GM18519 (cell line): ENCODE measurements at regions not wholly inside any gene's neighbourhood (a gene's known extent, or its start where the extent isn't known, plus 50 kb on each side); places are given as distances from the start of the nearest gene placed in this dataset.
"Not testable (repeated sequence)": the region's sequence is repeated elsewhere in the genome, so short reads cannot be mapped to it uniquely, and the experiment has no call there.

Source experiments
- ATAC-seq: cut with Tn5 transposase; IDR thresholded peaks from one replicate; pipeline ENCODE4 v1.9.1; 2021; ENCODE audit warnings: mild to moderate bottlenecking, moderate library complexity; ENCODE audit not compliant: unreplicated experiment, low FRiP score

DNA sequence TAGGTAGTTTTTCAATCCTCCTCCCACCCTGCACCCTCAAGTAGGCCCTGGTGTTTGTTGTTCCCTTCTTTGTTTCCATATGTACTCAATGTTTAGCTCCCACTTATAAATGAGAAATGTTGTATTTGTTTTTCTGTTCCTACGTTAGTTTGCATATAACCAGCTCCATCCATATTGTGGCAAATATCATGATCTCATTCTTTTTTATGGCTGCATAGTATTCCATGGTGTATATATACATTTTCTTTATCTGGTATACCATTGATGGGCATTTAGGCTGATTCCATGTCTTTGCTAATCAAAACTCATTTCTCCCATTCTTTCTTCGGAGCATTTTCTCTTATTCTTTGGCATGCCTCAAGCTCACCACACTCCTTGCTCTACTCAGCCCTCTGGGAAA lies 789.6 kb upstream of the KCND2 start:
- no peak for ATAC-seq

DNA sequence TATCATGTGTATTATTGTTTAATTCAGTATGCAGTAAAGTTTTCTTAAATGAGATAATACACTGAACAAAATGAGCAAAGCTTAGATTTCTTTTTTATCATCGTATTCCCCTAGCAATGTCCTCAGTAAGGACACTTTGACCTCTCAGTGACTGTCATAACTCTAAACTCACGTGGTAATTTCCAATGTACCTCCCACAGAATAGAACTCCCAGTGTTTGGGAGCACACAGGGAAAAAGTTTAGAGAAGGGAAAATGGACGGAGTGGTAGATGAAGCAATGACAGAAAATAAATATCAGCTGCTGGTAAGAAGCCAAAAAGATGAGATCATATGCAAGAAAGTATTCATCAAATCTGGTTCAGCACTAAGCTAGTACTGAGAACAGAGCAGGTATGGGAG lies 758.6 kb upstream of the KCND2 start:
- no peak for ATAC-seq

DNA sequence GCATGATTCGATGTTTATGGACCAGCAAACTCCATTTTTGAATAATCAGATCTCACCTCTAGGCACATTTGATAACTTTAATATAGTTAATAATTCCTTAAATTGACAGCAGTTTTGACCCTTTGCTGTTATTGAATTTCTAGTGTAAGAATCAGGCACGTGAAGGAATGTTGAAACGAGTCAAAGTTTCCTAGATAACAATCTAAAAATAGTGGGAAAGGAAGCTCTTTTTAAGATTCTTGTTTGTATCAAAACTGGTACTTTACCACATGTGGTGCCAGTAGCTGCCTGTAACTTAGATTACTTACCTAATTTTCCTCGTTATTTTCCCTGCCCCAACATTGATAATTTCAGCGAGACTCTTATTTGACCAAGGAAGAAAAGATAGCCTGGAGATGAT lies 757.8 kb upstream of the KCND2 start:
- ATAC-seq, result no peak

DNA sequence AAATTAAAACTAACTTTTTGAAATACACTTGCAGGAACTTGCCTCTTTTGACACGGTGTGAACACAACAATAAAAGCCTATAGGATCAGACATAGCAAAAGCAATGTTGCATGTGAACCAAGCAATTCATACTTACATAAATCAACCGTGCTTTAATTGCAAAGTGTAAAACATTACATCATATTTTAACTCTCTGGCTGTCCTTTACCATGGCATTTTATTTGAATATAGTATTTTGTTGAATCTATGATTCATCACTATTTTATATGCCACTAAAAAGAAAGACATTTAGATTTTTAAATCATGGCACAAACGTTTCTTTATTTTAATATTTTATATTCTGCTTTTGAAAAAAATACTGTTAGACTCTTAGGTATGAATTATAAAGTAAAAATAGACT lies 757.0 kb upstream of the KCND2 start:
- no peak for ATAC-seq

DNA sequence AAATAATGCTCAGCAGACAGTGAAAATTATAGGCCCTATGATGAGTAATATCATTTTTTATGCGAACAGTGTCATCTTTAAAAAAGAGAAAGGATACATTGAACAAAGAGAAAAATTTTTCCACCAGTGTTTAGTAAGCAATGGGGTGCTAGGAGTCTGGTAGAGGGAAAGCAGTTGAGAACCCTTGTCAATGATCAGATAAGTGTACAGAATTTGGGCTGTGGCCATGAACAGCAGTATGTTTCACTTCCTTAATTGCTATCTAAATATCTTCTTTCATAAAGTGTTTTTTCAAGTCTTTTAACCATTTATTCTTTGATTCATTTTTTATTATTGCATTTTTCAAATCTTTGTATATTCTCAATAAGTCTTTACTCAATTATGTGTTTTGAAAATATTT lies 750.7 kb upstream of the KCND2 start:
- ATAC-seq, result no peak

DNA sequence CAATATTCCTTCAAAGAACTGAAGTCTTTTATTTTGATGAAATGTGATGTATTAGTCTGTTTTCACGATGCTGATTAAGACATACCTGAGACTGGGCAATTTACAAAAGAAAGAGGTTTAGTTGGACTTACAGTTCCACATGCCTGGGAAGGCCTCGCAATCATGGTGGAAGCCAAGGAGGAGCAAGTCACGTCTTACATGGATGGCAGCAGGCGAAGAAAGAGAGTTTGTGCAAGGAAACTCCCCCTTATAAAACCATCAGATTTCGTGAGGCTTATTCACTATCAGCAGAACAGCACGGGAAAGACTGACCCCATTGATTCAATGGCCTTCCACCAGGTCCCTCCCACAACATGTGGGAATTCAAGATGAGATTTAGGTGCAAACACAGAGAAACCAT lies 750.3 kb upstream of the KCND2 start:
- ATAC-seq, result no peak

DNA sequence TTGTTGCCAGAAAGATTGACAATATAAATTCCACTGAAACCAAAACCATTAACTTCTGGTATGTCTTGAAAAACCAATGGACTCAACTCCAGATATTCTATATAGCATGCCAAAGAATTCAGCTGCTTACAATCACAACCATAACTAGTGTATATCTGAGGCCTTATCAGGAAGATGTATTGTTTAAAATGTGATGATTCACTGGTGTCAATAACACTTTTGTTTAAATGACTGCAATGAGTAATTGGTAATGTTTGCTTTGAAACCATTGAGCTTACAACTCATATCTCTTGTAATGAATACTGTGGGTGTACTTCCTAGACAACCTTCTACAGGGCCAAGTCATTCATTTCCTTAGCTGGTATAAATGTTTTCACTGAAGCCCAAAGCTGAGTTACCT lies 727.9 kb upstream of the KCND2 start:
- ATAC-seq, result no peak

DNA sequence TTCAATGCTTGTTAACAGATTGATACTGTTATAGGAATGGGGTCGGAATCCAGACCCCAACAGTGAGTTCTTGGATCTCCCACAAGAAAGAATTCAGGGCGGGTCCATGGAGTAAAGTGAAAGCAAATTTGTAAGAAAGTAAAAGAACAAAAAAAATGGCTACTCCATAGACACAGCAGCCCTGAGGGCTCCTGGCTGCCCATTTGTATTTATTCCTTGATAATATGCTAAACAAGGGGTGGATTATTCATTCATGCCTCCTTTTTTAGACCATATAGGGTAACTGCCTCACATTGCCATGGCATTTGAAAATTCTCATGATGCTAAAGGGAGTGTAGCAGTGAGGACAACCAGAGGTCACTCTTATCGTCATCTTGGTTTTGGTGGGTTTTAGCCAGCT lies 717.2 kb upstream of the KCND2 start:
- no peak for ATAC-seq

DNA sequence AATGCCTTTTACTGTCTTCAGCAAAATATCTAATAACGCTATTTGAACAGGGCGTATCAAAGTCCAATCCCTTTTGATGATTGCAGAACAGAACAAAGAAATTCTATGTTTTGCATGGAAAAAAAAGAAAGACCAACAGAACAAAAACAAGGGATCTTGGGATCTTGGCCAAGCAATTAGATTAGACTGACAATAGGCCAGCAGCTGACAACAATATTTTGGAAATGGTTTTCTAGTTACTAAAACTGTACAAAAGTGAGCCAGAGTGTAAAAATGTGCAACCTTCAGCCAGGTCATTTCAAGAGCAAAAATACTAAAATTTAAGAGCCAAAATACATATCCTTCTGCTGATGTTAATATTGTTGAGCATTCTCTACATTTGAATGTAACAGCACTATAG lies 716.5 kb upstream of the KCND2 start:
- no peak for ATAC-seq

DNA sequence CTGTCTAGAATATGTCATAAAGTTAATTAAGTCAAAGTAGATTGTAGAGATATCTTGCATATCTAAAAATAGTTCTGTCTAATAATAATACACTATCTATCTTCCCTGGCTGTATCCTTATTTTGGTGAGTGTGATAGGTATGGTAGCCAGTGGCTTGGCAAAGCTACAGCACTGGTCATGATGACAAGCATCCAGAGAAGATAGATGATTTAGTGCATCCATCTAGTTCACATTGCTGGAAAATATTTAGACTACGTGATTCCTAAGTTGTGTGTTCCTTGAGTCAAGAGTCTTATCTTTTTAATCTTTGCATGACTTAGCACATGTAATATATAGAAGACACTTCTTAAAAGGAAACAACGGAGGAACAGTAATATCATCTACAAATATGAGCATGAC lies 711.2 kb upstream of the KCND2 start:
- no peak for ATAC-seq

DNA sequence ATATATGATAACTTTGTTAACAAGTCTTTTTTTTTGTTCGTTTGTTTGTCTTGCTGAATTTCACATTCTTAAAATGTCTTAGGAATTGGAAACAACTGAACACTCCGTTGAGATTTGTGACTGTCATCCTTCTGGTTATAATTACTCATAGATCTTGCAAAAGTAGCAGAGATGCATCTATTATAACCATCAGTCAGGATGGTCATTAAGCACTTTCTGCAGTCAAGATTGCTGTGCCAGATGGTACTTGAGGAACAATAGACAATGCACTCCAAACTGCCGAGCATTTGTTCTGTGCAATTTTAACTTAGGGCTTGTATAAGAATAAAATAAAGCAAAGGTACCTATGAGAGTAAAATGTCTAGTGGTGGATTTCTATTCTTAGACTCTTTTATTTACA lies 710.1 kb upstream of the KCND2 start:
- no peak for ATAC-seq

DNA sequence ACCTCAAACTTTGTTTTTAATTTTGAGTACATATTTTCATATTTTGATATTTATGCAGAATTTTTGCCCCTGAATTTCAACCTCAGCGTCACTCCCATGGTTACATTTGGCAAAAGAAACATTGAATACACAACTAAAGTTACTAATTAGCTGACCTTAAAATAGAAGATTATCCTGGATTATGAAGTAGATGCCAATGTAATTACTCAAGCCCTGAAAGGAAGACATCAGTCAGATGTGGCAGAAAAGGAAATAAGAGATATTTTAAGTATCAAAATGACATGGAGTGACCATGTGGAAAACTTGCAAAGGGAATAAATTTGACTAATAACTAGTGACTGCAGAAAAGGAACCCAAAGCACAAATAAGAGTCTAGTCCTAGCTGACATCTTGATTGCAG lies 701.3 kb upstream of the KCND2 start:
- no peak for ATAC-seq

DNA sequence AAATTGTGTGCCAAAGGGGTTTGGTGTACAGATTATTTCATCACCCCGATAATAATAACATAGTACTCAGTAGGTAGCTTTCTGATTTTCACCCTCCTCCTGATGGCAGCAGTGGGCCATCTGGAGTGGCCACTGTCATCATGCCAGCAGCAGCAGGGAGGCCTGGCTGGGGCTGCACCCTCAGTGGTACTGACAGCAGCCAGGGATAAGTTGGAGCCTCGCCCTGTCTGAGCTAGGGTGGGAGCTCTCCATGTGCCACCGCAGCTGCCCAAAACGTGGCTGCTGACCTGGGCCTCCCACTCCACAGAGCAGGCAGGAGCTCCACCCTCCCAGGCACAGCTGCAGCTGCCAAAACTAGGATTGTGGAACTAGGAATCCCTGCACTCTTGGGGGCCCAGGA lies 700.8 kb upstream of the KCND2 start:
- no peak for ATAC-seq

DNA sequence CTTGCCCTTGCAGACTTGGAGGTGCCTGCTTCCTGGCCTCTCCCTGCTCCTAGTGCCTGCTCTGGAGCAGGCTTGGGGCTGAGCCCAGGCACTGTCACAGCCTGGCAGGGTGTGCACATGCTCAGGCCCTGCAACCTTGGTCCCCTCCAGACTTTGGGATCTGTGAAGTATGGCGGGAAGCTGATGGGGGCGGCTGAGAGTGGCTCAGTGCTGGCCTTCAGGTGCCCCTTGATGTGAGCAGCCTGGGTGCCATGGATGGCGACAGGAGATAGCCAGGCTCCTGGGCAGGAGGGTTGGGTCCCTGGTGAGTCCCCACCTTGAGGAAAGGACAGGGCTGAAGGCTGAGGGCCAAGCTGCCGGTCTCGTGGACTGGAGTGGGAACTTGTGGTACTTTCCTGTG lies 700.4 kb upstream of the KCND2 start:
- no peak for ATAC-seq

DNA sequence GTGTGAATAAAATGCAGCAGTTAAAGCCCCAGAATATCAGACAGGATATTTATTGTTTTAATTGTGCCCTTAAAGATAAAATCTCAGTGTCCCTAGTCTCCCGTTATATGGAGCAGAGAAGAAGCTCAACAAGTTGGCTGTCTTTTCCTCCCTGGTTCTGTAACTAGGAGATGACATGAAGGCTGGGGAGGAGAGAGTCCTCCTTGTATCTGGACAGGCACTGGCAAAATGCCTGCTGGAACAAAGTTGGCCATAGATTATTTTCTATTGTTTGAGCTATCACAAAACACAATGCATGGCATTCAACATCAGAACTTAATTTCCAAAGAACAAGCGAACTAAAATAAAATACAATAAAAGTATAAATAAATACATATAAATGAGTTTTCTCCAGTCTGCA lies 694.9 kb upstream of the KCND2 start:
- no peak for ATAC-seq

DNA sequence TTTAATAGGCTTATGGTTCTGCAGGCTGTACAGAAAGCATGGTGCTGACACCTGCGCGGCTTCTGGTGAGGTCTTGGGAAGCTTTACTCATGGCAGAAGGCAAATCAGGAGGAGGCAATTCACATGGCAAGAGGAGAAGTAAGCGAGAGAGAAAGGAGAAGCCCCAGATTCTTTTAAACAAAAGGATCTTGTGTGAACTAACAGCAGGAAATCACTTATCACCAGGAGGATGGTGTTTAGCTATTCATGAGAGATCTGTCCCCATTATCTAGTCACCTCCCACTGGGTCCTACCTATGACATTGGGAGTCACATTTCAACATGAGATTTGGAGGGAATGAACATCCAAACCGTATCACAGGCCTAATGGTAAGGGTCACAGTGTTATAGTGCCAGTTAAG lies 678.0 kb upstream of the KCND2 start:
- no peak for ATAC-seq

DNA sequence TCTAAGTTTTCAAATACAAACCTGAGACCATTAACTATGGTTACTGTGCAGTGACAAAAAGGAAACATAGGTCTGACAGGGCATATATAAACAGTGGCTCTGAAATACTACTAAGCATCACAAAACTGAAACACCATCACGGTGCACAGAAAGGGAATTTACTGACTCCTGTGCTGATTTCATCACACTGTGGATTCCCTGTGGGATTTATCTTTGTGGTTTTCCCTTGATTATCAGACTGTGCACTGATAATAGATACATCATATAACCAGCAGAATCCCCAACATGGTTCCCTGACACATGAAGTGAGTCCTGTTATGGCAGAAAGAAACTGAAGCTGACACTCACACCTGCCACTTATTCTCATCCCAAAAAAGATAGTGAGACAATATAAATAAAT lies 676.3 kb upstream of the KCND2 start:
- ATAC-seq, result no peak

DNA sequence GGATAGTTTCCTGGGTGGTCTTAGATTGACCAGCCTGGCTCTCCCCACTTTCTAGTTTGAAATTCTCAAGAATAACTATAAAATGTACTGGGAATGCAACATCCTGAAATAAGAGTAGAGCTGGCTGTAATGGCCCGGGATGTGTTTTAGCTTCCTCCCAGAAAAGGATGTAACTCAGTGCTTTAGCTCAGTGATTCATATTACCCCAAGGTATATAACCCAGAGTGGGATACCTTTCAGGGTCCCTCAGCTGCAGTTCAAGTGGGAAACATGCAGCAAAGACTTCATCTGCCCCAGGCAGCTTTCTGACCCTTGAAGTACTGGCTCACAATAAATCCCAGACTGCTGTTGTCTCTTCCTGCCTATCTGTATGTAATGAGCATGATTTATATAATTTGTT lies 666.7 kb upstream of the KCND2 start:
- ATAC-seq, result no peak

DNA sequence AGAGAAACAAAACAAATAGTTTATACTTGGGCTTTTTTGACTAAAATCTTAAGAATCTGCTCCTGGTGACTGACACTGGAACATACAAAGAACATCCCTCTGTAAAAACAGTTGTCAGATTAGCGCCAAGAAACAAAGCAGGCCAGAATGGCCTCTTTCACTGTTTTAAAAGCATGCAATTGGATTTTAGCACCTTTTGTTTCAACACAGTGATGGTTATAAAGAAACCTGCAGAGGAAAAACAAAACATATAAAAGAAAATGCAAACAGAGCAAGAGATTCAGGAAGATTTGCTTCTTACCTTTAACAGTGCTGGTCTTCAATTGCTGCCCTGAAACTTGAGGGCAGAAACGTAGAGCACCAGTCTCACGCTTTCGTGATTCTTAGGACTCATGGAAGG lies 652.2 kb upstream of the KCND2 start:
- no peak for ATAC-seq

DNA sequence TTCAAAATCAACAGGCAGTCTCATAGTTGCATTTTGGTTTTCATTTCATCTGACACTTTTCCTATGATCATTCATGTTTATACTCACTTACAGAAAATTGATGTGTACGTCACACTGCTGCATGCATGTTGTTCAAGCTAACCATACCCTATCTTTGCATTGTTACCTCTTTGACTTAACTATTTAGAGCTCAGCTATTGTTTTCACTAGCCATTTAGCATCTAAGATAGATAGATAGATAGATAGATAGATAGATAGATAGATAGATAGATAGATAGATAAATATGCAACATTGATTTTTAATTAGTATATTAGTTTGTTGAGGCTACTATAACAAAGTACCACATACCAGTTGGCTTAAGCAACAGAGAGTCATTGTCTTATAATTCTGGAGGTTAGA lies 649.5 kb upstream of the KCND2 start:
- no peak for ATAC-seq

DNA sequence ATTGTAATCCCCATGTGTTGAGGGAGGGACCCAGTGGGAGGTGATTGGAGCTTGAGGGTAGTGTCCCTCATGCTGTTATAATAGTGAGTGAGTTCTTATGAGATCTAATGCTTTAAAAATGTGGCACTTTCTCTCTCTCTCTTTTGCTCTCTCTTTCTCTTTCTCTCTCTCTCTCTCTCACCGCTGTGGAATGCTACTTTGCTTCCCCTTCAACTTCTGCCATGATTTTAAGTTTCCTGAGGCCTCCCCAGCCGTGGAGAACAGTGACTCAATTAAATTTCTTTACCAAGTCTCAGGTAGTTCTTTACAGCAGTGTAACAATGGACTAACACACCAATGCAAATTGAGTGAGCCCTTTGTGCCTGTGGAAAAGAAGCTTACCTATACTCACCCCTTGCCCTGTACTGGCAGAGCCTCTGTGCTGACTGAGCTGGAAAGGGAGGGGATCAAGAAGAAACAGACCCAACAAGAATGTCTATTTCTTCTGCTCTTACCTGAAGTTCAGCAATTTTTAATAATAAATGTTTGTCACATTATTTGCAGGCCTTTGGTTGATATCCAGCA lies 642.5 kb upstream of the KCND2 start:
- no peak for ATAC-seq

DNA sequence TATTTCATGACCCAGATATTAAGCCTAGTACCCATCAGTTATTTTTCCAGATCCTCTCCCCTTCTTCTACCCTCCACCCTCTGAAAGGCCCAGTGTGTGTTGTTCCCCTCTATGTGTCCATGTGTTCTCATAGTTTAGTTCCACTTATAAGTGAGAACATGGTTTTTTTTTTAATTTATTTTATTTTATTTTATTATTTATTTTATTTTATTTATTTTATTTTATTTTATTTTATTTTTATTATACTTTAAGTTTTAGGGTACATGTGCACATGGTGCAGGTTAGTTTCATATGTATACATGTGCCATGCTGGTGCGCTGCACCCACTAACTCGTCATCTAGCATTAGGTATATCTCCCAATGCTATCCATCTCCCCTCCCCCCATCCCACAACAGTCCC lies 639.2 kb upstream of the KCND2 start:
- ATAC-seq, result not testable (repeated sequence)

DNA sequence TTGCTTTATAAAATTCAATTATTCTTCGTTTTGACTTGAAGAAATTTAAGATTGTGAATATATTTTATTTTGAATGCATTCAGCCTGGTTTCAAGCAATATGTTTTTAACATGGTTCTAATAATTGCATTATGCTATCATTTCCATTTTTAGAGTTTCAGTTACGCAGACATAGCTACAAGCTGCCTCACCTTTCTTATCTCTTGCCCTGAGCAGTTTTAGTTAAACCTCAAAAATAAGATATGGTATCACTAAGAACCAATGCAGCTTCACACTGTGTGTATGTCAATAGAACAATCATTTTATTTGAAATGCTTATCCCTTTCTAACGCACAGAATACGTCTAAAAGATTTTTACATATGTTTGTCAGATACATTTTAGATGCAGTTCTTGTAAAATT lies 632.6 kb upstream of the KCND2 start:
- ATAC-seq, result no peak
